Gastroesophageal sphincter (tissue), 4 donors: ENCODE measurements at regions not wholly inside any gene's neighbourhood (a gene's known extent, or its start where the extent isn't known, plus 50 kb on each side); places are given as distances from the start of the nearest gene placed in this dataset.
"Not testable (repeated sequence)": the region's sequence is repeated elsewhere in the genome, so short reads cannot be mapped to it uniquely, and the experiment has no call there.

Source experiments
- ATAC-seq: fragments of 150-250 bp; one replicate; pipeline ENCODE4 v1.9.1; 2016; ENCODE audit warnings: mild to moderate bottlenecking, moderate library complexity
- H3K27ac ChIP-seq, 4 donors: fragments of 200-600 bp; sonication (generic) in 3 of 4; 1 replicate in 3 of 4; 2 replicates in 1 of 4; pipeline ENCODE4 v1.5.1; 2016 to 2019
- H3K27me3 ChIP-seq: fragments of 200-600 bp; sonication (generic); one replicate; pipeline ENCODE4 v1.5.1; 2019
- H3K36me3 ChIP-seq, 2 donors: fragments of 200-600 bp; sonication (generic); one replicate each; pipeline ENCODE4 v1.5.1; 2019; ENCODE audit warnings: control low read depth in 1 of 2
- H3K4me1 ChIP-seq, 3 donors: fragments of 200-600 bp; sonication (generic); 1 replicate in 2 of 3; 2 replicates in 1 of 3; pipeline ENCODE4 v1.5.1; 2016 to 2019; ENCODE audit warnings: control low read depth in 2 of 3
- H3K4me3 ChIP-seq, 2 donors: fragments of 200-600 bp; sonication (generic); one replicate each; pipeline ENCODE4 v1.5.1; 2019; ENCODE audit warnings: mild to moderate bottlenecking in 1 of 2, moderate library complexity in 1 of 2
- H3K9me3 ChIP-seq, 3 donors: fragments of 200-600 bp; sonication (generic); one replicate each; pipeline ENCODE4 v1.5.1; 2017 to 2019; ENCODE audit warnings: control low read depth in 2 of 3
- CTCF ChIP-seq, 4 experiments: fragments of 200-600 bp in 2 of 4; fragments of 450-650 bp in 2 of 4; sonication (generic) in 1 of 4; IDR thresholded peaks; one replicate each; pipeline ENCODE4 v1.5.1; 2017 to 2019; ENCODE audit warnings: antibody characterized with exemption in 4 of 4, mild to moderate bottlenecking in 2 of 4, moderate library complexity in 2 of 4
- EP300 ChIP-seq: sonication (generic); formaldehyde crosslinking; IDR thresholded peaks from one replicate; pipeline ENCODE4 v1.6.1; 2017; ENCODE audit warnings: antibody characterized with exemption, mild to moderate bottlenecking
- POLR2A ChIP-seq, 2 donors: fragments of 450-650 bp; IDR thresholded peaks; one replicate each; pipeline ENCODE4 v1.6.1; 2017; ENCODE audit warnings: antibody characterized with exemption in 2 of 2, mild to moderate bottlenecking in 2 of 2, moderate library complexity in 1 of 2
- POLR2AphosphoS5 ChIP-seq: sonication (generic); formaldehyde crosslinking; IDR thresholded peaks from one replicate; pipeline ENCODE4 v1.6.1; 2017; ENCODE audit warnings: antibody characterized with exemption
- WGBS, 2 donors: methylation state at CpG; one replicate each; pipeline ENCODE4 v1.1.5; 2018; ENCODE audit warnings: low coverage in 1 of 2; 5-methylcytosine and 5-hydroxymethylcytosine counted together

GRCh38 chr6:71360556-71361335, 72.1 kb downstream of the OGFRL1 start:
- not testable (repeated sequence) for H3K9me3 ChIP-seq, H3K27me3 ChIP-seq, H3K4me3 ChIP-seq, H3K27ac ChIP-seq, H3K36me3 ChIP-seq, ATAC-seq
- H3K4me1 ChIP-seq, result peaks cover 0 to 11% (median 3%) of the 10 kb centered on the region in 3 donors
- no CpG with 5 or more reads among the region's 9 CpGs for WGBS, 2 donors

GRCh38 chr6:71364889-71365542, 76.4 kb downstream of the OGFRL1 start:
- ATAC-seq, result no peak
- Histone ChIP-seq H3K27me3 (no peaks in the 10 kb centered on the region), H3K27ac (no peak overlapping the region), H3K36me3 (peaks cover 0 to 5% of the 10 kb centered on the region in 2 donors), H3K4me3 (no peak overlapping the region), H3K4me1 (peaks cover 0 to 32% (median 3%) of the 10 kb centered on the region in 3 donors), H3K9me3 (no peaks in the 10 kb centered on the region)
- TF ChIP-seq EP300 (no peak), CTCF (IDR thresholded peaks at IDR 0.05) (no peak), POLR2A (IDR thresholded peaks at IDR 0.05) (no peak), POLR2AphosphoS5 (no peak)
- 76 to 90% methylated on average over 4 of the region's 4 CpGs for WGBS, 2 donors

GRCh38 chr6:71367756-71368155, 79.1 kb downstream of the OGFRL1 start:
- no peak for ATAC-seq
- TF ChIP-seq POLR2AphosphoS5 (no peak), EP300 (no peak), POLR2A (IDR thresholded peaks at IDR 0.05) (no peak), CTCF (IDR thresholded peaks at IDR 0.05) (no peak)
- no peaks in the 10 kb centered on the region for H3K27me3 ChIP-seq
- H3K36me3 ChIP-seq, result peaks cover 0 to 13% of the 10 kb centered on the region in 2 donors
- H3K4me1 ChIP-seq, result peaks cover 0 to 32% (median 3%) of the 10 kb centered on the region in 3 donors
- 100% methylated on average over 1 to 2 of the region's 3 CpGs for WGBS, 2 donors
- no peak overlapping the region for H3K4me3 ChIP-seq
- no peaks in the 10 kb centered on the region for H3K9me3 ChIP-seq
- no peak overlapping the region for H3K27ac ChIP-seq

GRCh38 chr6:71368284-71368683, 79.7 kb downstream of the OGFRL1 start:
- 91 to 100% methylated on average over 2 of the region's 2 CpGs for WGBS, 2 donors
- no peak overlapping the region for H3K4me3 ChIP-seq
- no peak for ATAC-seq

GRCh38 chr6:71371559-71371958, 82.9 kb downstream of the OGFRL1 start:
- 94 to 100% methylated on average over 1 of the region's 1 CpG for whole genome bisulfite sequencing, 2 donors

More at GRCh38 chr6:71368284-71368683, 79.7 kb downstream of the OGFRL1 start:
- H3K36me3 ChIP-seq, result peaks cover 0 to 14% of the 10 kb centered on the region in 2 donors
- H3K9me3 ChIP-seq, result no peaks in the 10 kb centered on the region
- no peak overlapping the region for H3K27ac ChIP-seq
- no peaks in the 10 kb centered on the region for H3K27me3 ChIP-seq
- H3K4me1 ChIP-seq, result peaks cover 0 to 32% (median 3%) of the 10 kb centered on the region in 3 donors
- TF ChIP-seq POLR2A (IDR thresholded peaks at IDR 0.05) (no peak), CTCF (IDR thresholded peaks at IDR 0.05) (no peak), POLR2AphosphoS5 (no peak), EP300 (no peak)

More at GRCh38 chr6:71371559-71371958, 82.9 kb downstream of the OGFRL1 start:
- H3K9me3 ChIP-seq, result no peaks in the 10 kb centered on the region
- no peak overlapping the region for H3K4me3 ChIP-seq
- peaks cover 0 to 19% of the 10 kb centered on the region in 2 donors for H3K36me3 ChIP-seq
- no peak overlapping the region for H3K27ac ChIP-seq
- no peak for ATAC-seq
- TF ChIP-seq POLR2A (IDR thresholded peaks at IDR 0.05), result no peak
- TF ChIP-seq POLR2AphosphoS5, result no peak
- TF ChIP-seq CTCF (IDR thresholded peaks at IDR 0.05), result no peak
- no peak for TF ChIP-seq EP300
- no peaks in the 10 kb centered on the region for H3K27me3 ChIP-seq
- H3K4me1 ChIP-seq, result peaks cover 0 to 31% (median 0%) of the 10 kb centered on the region in 3 donors
